Left lung (tissue), 4 donors: ENCODE measurements at regions not wholly inside any gene's neighbourhood (a gene's known extent, or its start where the extent isn't known, plus 50 kb on each side); places are given as distances from the start of the nearest gene placed in this dataset.

ENCODE experiments used
- ATAC-seq: fragments of 200-7000 bp; cut with Tn5 transposase; one replicate; pipeline ENCODE4 v1.9.1; 2020; ENCODE audit warnings: moderate library complexity
- DNase-seq, 4 donors: peaks; one replicate each; pipeline ENCODE4 v3.0.0-alpha.2; 2013 to 2020
- H3K27ac ChIP-seq, 2 donors: fragments of 200-600 bp; sonication (generic) in 1 of 2; one replicate each; pipeline versions ENCODE4 v1.5.0 to v1.8.0; 2020 to 2021
- H3K27me3 ChIP-seq, 2 donors: fragments of 200-600 bp; sonication (generic) in 1 of 2; one replicate each; pipeline versions ENCODE4 v1.5.0 to v1.8.0; 2020 to 2021
- H3K36me3 ChIP-seq, 2 donors: fragments of 200-600 bp; sonication (generic) in 1 of 2; one replicate each; pipeline versions ENCODE4 v1.5.0 to v1.8.0; 2020 to 2021
- H3K4me1 ChIP-seq, 2 donors: fragments of 200-600 bp; one replicate each; pipeline ENCODE4 v1.8.0; 2021
- H3K4me3 ChIP-seq, 2 donors: fragments of 200-600 bp; sonication (generic) in 1 of 2; one replicate each; pipeline versions ENCODE4 v1.5.0 to v1.8.0; 2020 to 2021; ENCODE audit warnings: mild to moderate bottlenecking in 1 of 2
- H3K9me3 ChIP-seq, 2 donors: fragments of 200-600 bp; sonication (generic) in 1 of 2; one replicate each; pipeline versions ENCODE4 v1.5.0 to v1.8.0; 2020 to 2021
- CTCF ChIP-seq, 2 donors: fragments of 200-600 bp; sonication (generic) in 1 of 2; IDR thresholded peaks; one replicate each; pipeline versions ENCODE4 v1.5.0 to v1.8.0; 2021; ENCODE audit warnings: antibody characterized with exemption in 2 of 2
- intact Hi-C, 2 donors: fragments of 100-400 bp; cut with DNase I; formaldehyde crosslinking; loops; one replicate each; pipeline versions ENCODE4 v1.11.2 to v1.14.2; 2022
- donor health status: DM: no; HTN: yes; CAD: no.
- donor health status: DM: no; HTN: no; CAD: no.

- ATAC-seq (no peak), DNase-seq (no peak)
- Histone ChIP-seq H3K9me3 (no peaks in the 10 kb centered on the region), H3K4me1 (no peaks in the 10 kb centered on the region), H3K36me3 (no peaks in the 10 kb centered on the region), H3K4me3 (no peak overlapping the region), H3K27me3 (no peaks in the 10 kb centered on the region), H3K27ac (no peak overlapping the region)
- no peak for TF ChIP-seq CTCF (IDR thresholded peaks at IDR 0.05)
- intact Hi-C loops: no loop called here
These were observed 377.2 kb downstream of the CTTN start for GRCh38 chr11:70775386-70776075.

- no peaks in the 10 kb centered on the region for H3K9me3 ChIP-seq
- H3K27me3 ChIP-seq: no peaks in the 10 kb centered on the region
- H3K4me3 ChIP-seq: no peak overlapping the region
- intact Hi-C loops: no loop called here
- DNase-seq (no peak), ATAC-seq (no peak)
- H3K4me1 ChIP-seq: no peaks in the 10 kb centered on the region
- H3K36me3 ChIP-seq: no peaks in the 10 kb centered on the region
- no peak overlapping the region for H3K27ac ChIP-seq
- TF ChIP-seq CTCF (IDR thresholded peaks at IDR 0.05): no peak
These were observed 378.7 kb downstream of the CTTN start for GRCh38 chr11:70776914-70777532.

GRCh38 chr11:70778883-70779282 lies 380.6 kb downstream of the CTTN start:
- H3K4me3 ChIP-seq: no peak overlapping the region
- no peak overlapping the region for H3K27ac ChIP-seq
- no peak for DNase-seq
- no peaks in the 10 kb centered on the region for H3K4me1 ChIP-seq
- H3K9me3 ChIP-seq: no peaks in the 10 kb centered on the region
- H3K36me3 ChIP-seq: no peaks in the 10 kb centered on the region
- no peak for ATAC-seq
- no peak for TF ChIP-seq CTCF (IDR thresholded peaks at IDR 0.05)
- intact Hi-C loops: no loop called here
- H3K27me3 ChIP-seq: no peaks in the 10 kb centered on the region

- Histone ChIP-seq H3K4me1 (no peaks in the 10 kb centered on the region), H3K9me3 (no peaks in the 10 kb centered on the region), H3K36me3 (no peaks in the 10 kb centered on the region), H3K27me3 (no peaks in the 10 kb centered on the region), H3K27ac (no peak overlapping the region), H3K4me3 (no peak overlapping the region)
- TF ChIP-seq CTCF (IDR thresholded peaks at IDR 0.05): no peak
- DNase-seq: no peak
- ATAC-seq: no peak
- intact Hi-C loops: no loop called here
These were observed 381.3 kb downstream of the CTTN start for GRCh38 chr11:70779433-70780245.

- Histone ChIP-seq H3K27ac (no peak overlapping the region), H3K4me1 (no peaks in the 10 kb centered on the region), H3K9me3 (no peaks in the 10 kb centered on the region), H3K4me3 (no peak overlapping the region), H3K36me3 (no peaks in the 10 kb centered on the region), H3K27me3 (no peaks in the 10 kb centered on the region)
- intact Hi-C loops: no loop called here
- no peak for DNase-seq
- ATAC-seq: no peak
- TF ChIP-seq CTCF (IDR thresholded peaks at IDR 0.05): no peak
These were observed 381.9 kb downstream of the CTTN start for GRCh38 chr11:70780246-70780535.
